ENCODE measurements at regions not wholly inside any gene's neighbourhood (a gene's known extent, or its start where the extent isn't known, plus 50 kb on each side); places are given as distances from the start of the nearest gene placed in this dataset.

DNA sequence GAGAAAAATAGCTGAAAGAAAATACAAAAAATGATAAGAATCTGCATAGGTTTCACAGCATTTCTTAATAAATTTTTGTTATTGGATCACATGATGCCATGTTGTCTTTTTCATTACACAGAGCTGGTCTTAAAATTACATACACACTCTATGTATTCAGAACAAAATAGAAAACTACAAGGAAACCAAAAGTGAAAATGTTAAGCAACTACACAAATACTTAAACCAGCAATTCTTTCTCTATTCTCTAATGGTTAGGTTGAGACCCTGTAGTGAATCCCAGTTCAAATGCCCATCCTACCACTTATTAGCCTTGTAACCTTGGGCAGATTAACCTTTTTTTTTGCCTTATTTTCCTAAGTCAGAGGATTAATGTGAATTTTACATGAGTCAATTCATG, 2311.2 kb downstream of the PCDH7 start (continued):
- TF ChIP-seq, protein P1, sequence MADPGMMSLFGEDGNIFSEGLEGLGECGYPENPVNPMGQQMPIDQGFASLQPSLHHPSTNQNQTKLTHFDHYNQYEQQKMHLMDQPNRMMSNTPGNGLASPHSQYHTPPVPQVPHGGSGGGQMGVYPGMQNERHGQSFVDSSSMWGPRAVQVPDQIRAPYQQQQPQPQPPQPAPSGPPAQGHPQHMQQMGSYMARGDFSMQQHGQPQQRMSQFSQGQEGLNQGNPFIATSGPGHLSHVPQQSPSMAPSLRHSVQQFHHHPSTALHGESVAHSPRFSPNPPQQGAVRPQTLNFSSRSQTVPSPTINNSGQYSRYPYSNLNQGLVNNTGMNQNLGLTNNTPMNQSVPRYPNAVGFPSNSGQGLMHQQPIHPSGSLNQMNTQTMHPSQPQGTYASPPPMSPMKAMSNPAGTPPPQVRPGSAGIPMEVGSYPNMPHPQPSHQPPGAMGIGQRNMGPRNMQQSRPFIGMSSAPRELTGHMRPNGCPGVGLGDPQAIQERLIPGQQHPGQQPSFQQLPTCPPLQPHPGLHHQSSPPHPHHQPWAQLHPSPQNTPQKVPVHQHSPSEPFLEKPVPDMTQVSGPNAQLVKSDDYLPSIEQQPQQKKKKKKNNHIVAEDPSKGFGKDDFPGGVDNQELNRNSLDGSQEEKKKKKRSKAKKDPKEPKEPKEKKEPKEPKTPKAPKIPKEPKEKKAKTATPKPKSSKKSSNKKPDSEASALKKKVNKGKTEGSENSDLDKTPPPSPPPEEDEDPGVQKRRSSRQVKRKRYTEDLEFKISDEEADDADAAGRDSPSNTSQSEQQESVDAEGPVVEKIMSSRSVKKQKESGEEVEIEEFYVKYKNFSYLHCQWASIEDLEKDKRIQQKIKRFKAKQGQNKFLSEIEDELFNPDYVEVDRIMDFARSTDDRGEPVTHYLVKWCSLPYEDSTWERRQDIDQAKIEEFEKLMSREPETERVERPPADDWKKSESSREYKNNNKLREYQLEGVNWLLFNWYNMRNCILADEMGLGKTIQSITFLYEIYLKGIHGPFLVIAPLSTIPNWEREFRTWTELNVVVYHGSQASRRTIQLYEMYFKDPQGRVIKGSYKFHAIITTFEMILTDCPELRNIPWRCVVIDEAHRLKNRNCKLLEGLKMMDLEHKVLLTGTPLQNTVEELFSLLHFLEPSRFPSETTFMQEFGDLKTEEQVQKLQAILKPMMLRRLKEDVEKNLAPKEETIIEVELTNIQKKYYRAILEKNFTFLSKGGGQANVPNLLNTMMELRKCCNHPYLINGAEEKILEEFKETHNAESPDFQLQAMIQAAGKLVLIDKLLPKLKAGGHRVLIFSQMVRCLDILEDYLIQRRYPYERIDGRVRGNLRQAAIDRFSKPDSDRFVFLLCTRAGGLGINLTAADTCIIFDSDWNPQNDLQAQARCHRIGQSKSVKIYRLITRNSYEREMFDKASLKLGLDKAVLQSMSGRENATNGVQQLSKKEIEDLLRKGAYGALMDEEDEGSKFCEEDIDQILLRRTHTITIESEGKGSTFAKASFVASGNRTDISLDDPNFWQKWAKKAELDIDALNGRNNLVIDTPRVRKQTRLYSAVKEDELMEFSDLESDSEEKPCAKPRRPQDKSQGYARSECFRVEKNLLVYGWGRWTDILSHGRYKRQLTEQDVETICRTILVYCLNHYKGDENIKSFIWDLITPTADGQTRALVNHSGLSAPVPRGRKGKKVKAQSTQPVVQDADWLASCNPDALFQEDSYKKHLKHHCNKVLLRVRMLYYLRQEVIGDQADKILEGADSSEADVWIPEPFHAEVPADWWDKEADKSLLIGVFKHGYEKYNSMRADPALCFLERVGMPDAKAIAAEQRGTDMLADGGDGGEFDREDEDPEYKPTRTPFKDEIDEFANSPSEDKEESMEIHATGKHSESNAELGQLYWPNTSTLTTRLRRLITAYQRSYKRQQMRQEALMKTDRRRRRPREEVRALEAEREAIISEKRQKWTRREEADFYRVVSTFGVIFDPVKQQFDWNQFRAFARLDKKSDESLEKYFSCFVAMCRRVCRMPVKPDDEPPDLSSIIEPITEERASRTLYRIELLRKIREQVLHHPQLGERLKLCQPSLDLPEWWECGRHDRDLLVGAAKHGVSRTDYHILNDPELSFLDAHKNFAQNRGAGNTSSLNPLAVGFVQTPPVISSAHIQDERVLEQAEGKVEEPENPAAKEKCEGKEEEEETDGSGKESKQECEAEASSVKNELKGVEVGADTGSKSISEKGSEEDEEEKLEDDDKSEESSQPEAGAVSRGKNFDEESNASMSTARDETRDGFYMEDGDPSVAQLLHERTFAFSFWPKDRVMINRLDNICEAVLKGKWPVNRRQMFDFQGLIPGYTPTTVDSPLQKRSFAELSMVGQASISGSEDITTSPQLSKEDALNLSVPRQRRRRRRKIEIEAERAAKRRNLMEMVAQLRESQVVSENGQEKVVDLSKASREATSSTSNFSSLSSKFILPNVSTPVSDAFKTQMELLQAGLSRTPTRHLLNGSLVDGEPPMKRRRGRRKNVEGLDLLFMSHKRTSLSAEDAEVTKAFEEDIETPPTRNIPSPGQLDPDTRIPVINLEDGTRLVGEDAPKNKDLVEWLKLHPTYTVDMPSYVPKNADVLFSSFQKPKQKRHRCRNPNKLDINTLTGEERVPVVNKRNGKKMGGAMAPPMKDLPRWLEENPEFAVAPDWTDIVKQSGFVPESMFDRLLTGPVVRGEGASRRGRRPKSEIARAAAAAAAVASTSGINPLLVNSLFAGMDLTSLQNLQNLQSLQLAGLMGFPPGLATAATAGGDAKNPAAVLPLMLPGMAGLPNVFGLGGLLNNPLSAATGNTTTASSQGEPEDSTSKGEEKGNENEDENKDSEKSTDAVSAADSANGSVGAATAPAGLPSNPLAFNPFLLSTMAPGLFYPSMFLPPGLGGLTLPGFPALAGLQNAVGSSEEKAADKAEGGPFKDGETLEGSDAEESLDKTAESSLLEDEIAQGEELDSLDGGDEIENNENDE (IDR thresholded peaks at IDR 0.05; ENCODE audit: insufficient replicate concordance, low read length): no peak
- TF ChIP-seq TAF7 (optimal IDR thresholded peaks at IDR 0.05; ENCODE audit: borderline replicate concordance, low read depth, low read length): no peak
- no peak for TF ChIP-seq CHD2 (IDR thresholded peaks at IDR 0.05; ENCODE audit: low read length)
- TF ChIP-seq NRF1 (IDR thresholded peaks at IDR 0.05; ENCODE audit: low read depth, low read length): no peak
- no peak for TF ChIP-seq NANOG (IDR thresholded peaks at IDR 0.05; ENCODE audit: insufficient read depth, low read depth, low read length, poor library complexity, severe bottlenecking)
- TF ChIP-seq SAP30 (IDR thresholded peaks at IDR 0.05; ENCODE audit: insufficient read depth, insufficient replicate concordance, low read length): no peak
- TF ChIP-seq FOSL1 (IDR thresholded peaks at IDR 0.05; ENCODE audit: insufficient read depth, low read depth, low read length): no peak
- TF ChIP-seq SP2 (IDR thresholded peaks at IDR 0.05; ENCODE audit: low read length): no peak
- TF ChIP-seq SUZ12 (IDR thresholded peaks at IDR 0.05; ENCODE audit: low read length): no peak
- TF ChIP-seq EZH2 (IDR thresholded peaks at IDR 0.05; ENCODE audit: low read depth, low read length, severe bottlenecking): no peak
- no peak for TF ChIP-seq JUN (IDR thresholded peaks at IDR 0.05; ENCODE audit: low read depth, low read length)
- no peak for TF ChIP-seq SIN3A (conservative IDR thresholded peaks at IDR 0.05 in 1 of 2, IDR thresholded peaks at IDR 0.05 in 1 of 2; ENCODE audit: low read depth in 1 of 2, low read length in 2 of 2)
